Erythroblast (primary cell): ENCODE measurements at regions not wholly inside any gene's neighbourhood (a gene's known extent, or its start where the extent isn't known, plus 50 kb on each side); places are given as distances from the start of the nearest gene placed in this dataset.

ENCODE experiments used
- GATA1 ChIP-seq: IDR thresholded peaks from 2 replicates; pipeline ENCODE4 v1.6.1; 2011; ENCODE audit warnings: low read depth, mild to moderate bottlenecking, control low read depth, low read length, moderate library complexity
- POLR2A ChIP-seq: IDR thresholded peaks from 2 replicates; pipeline ENCODE4 v1.6.1; 2011; ENCODE audit warnings: mild to moderate bottlenecking, low read length

GRCh38 chr11:19321351-19321750, 80.6 kb upstream of the E2F8 start:
- TF ChIP-seq POLR2A (no peak), GATA1 (no peak)
